HEK293 (cell line): ENCODE measurements at regions not wholly inside any gene's neighbourhood (a gene's known extent, or its start where the extent isn't known, plus 50 kb on each side); places are given as distances from the start of the nearest gene placed in this dataset.

Experiments used
- CTCF ChIA-PET: fragments of 350-600 bp; formaldehyde crosslinking; extraction: SDS; loops from one replicate; lab custom pipeline; 2021; ENCODE audit warnings: antibody characterized with exemption; lab: Yijun Ruan, JAX
- POLR2A ChIA-PET: fragments of 300-600 bp; formaldehyde crosslinking; extraction: SDS; loops from one replicate; lab custom pipeline; 2020; ENCODE audit warnings: antibody characterized with exemption, inconsistent platforms; lab: Yijun Ruan, JAX
- H3K27ac ChIP-seq: fragments of 200-500 bp; sonication (Bioruptor generic); 2 replicates; pipeline ENCODE4 v1.5.1; 2014; ENCODE audit warnings: low read depth, low read length, control low read depth, inconsistent platforms; ENCODE audit errors: extremely low read depth
- H3K36me3 ChIP-seq, 2 experiments: fragments of 200-500 bp in 1 of 2; sonication (Bioruptor generic) in 1 of 2; 1 replicate in 1 of 2; 2 replicates in 1 of 2; pipeline ENCODE4 v1.5.1; 2014 to 2017; ENCODE audit warnings: inconsistent platforms in 2 of 2, low read length in 2 of 2; ENCODE audit not compliant: control insufficient read depth in 2 of 2, insufficient read depth in 1 of 2
- H3K4me1 ChIP-seq: fragments of 200-500 bp; sonication (Bioruptor generic); 2 replicates; pipeline ENCODE4 v1.5.1; 2014; ENCODE audit warnings: mild to moderate bottlenecking, low read length, inconsistent platforms; ENCODE audit not compliant: control insufficient read depth, insufficient read depth
- H3K4me3 ChIP-seq: 2 replicates; pipeline ENCODE4 v1.5.1; 2011; ENCODE audit warnings: low read depth, mild to moderate bottlenecking, control low read depth, low read length, moderate library complexity
- H3K9me3 ChIP-seq: fragments of 200-500 bp; sonication (Bioruptor generic); 2 replicates; pipeline ENCODE4 v1.5.1; 2014; ENCODE audit warnings: low read depth, low read length, inconsistent platforms; ENCODE audit not compliant: control insufficient read depth, insufficient read depth
- GFI1B ChIP-seq: fragments of 450-650 bp; formaldehyde crosslinking; IDR thresholded peaks from 2 replicates; pipeline ENCODE4 v1.5.1; 2016; ENCODE audit warnings: missing biosample characterization, missing genetic modification characterization
- KLF10 ChIP-seq: fragments of 450-650 bp; IDR thresholded peaks from 2 replicates; pipeline ENCODE4 v1.5.1; 2018; ENCODE audit warnings: missing biosample characterization, mild to moderate bottlenecking, missing genetic modification characterization
- KLF16 ChIP-seq: fragments of 450-650 bp; formaldehyde crosslinking; IDR thresholded peaks from 2 replicates; pipeline ENCODE4 v1.5.1; 2017; ENCODE audit warnings: missing biosample characterization, missing genetic modification characterization
- SALL2 ChIP-seq: fragments of 450-650 bp; formaldehyde crosslinking; IDR thresholded peaks from 2 replicates; pipeline ENCODE4 v1.5.0; 2017; ENCODE audit warnings: missing biosample characterization, mild to moderate bottlenecking, missing genetic modification characterization, borderline replicate concordance
- SP3 ChIP-seq: fragments of 450-650 bp; formaldehyde crosslinking; IDR thresholded peaks from 2 replicates; pipeline ENCODE4 v1.5.1; 2016; ENCODE audit warnings: missing biosample characterization, missing genetic modification characterization
- ZBTB11 ChIP-seq: fragments of 450-650 bp; formaldehyde crosslinking; conservative IDR thresholded peaks from 2 replicates; pipeline ENCODE4 v1.5.1; 2016; ENCODE audit warnings: low read depth, missing biosample characterization, missing genetic modification characterization
- ZBTB6 ChIP-seq: fragments of 450-650 bp; formaldehyde crosslinking; IDR thresholded peaks from 2 replicates; pipeline ENCODE4 v1.5.1; 2017; ENCODE audit warnings: missing biosample characterization, missing genetic modification characterization
- ZBTB7A ChIP-seq: fragments of 450-650 bp; formaldehyde crosslinking; IDR thresholded peaks from 2 replicates; pipeline ENCODE4 v1.5.1; 2016; ENCODE audit warnings: low read depth, missing biosample characterization, missing genetic modification characterization
- ZFP69B ChIP-seq: fragments of 450-650 bp; formaldehyde crosslinking; IDR thresholded peaks from 2 replicates; pipeline ENCODE4 v1.5.1; 2016; ENCODE audit warnings: missing biosample characterization, missing genetic modification characterization
- ZNF140 ChIP-seq: fragments of 450-650 bp; formaldehyde crosslinking; IDR thresholded peaks from 2 replicates; pipeline ENCODE4 v1.5.1; 2016; ENCODE audit warnings: missing biosample characterization, missing genetic modification characterization
- ZNF280D ChIP-seq: fragments of 450-650 bp; formaldehyde crosslinking; IDR thresholded peaks from 2 replicates; pipeline ENCODE4 v1.5.1; 2016; ENCODE audit warnings: missing biosample characterization, missing genetic modification characterization
- ZNF292 ChIP-seq: fragments of 450-650 bp; formaldehyde crosslinking; IDR thresholded peaks from 2 replicates; pipeline ENCODE4 v1.5.1; 2016; ENCODE audit warnings: low read depth, missing biosample characterization, missing genetic modification characterization, borderline replicate concordance
- ZNF324 ChIP-seq: fragments of 450-650 bp; formaldehyde crosslinking; IDR thresholded peaks from 2 replicates; pipeline ENCODE4 v1.5.1; 2016; ENCODE audit warnings: missing biosample characterization, missing genetic modification characterization
- ZNF416 ChIP-seq: fragments of 450-650 bp; formaldehyde crosslinking; IDR thresholded peaks from 2 replicates; pipeline ENCODE4 v1.5.1; 2016; ENCODE audit warnings: missing biosample characterization, missing genetic modification characterization
- ZNF830 ChIP-seq: fragments of 450-650 bp; IDR thresholded peaks from 2 replicates; pipeline ENCODE4 v1.5.0; 2018; ENCODE audit warnings: missing biosample characterization, missing genetic modification characterization, low read depth, mild to moderate bottlenecking, moderate library complexity

GRCh38 chr5:25614466-25614865 lies 969.7 kb upstream of the CDH10 start (continued):
- TF ChIP-seq ZBTB11 (no peak), KLF16 (tag by site-specific recombination) (no peak), ZNF140 (tag by site-specific recombination) (no peak)
- TF ChIP-seq, all 188 proteins: peak for 0

DNA sequence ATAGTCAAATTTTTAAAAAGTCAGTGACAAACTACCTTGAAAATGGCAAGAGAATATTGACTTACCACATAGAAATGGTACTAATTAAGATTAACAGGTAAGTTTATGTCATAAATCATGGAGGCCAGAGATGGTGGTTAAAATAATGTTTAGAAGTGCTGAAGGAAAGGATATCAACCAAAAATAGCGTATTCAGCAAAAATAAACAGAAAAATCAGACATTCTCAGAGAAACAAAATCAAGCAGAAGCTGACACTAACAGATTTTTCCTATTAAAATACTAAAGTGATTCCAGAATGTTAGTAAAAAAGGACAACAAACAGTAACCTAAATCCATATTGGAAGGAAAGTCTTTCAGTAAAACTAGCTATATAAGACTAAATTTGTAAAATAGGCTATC lies 959.9 kb upstream of the CDH10 start:
- ChIA-PET POLR2A (no interaction called here), CTCF (no interaction called here)
- no peaks in the 10 kb centered on the region for H3K36me3 ChIP-seq
- H3K9me3 ChIP-seq, result no peaks in the 10 kb centered on the region
- H3K4me3 ChIP-seq, result no peak overlapping the region
- TF ChIP-seq GFI1B (tag by site-specific recombination), result no peak
- no peak for TF ChIP-seq SP3
- TF ChIP-seq ZNF830 (tag by site-specific recombination), result no peak
- no peak for TF ChIP-seq KLF10 (tag by site-specific recombination)
- TF ChIP-seq ZNF280D, result no peak
- no peak for TF ChIP-seq ZBTB7A (tag by site-specific recombination)
- no peak for TF ChIP-seq SALL2
- TF ChIP-seq ZFP69B (tag by site-specific recombination), result no peak
- no peak for TF ChIP-seq ZBTB6 (tag by site-specific recombination)
- TF ChIP-seq ZNF416, result no peak
- no peak for TF ChIP-seq ZNF324 (tag by site-specific recombination)
- TF ChIP-seq ZNF292 (tag by site-specific recombination), result no peak
- TF ChIP-seq ZBTB11, result no peak
- H3K27ac ChIP-seq, result no peak overlapping the region
- H3K4me1 ChIP-seq, result no peaks in the 10 kb centered on the region
